NCI-H226 (cell line): ENCODE measurements at regions not wholly inside any gene's neighbourhood (a gene's known extent, or its start where the extent isn't known, plus 50 kb on each side); places are given as distances from the start of the nearest gene placed in this dataset.
"Not testable (repeated sequence)": the region's sequence is repeated elsewhere in the genome, so short reads cannot be mapped to it uniquely, and the experiment has no call there.

Source experiments
- DNase-seq: peaks from one replicate; pipeline ENCODE4 v3.0.0-alpha.2; 2015

- DNase-seq: peak; percentile 23
These were observed 514.7 kb upstream of the SGO1 start for GRCh38 chr3:20700714-20701113.

GRCh38 chr3:20698896-20699295 is 512.9 kb upstream of the SGO1 start:
- no peak for DNase-seq

GRCh38 chr3:20696388-20697150 is 510.6 kb upstream of the SGO1 start:
- DNase-seq: no peak

- DNase-seq: no peak
These were observed 506.7 kb upstream of the SGO1 start for GRCh38 chr3:20692675-20693074.

GRCh38 chr3:20683910-20684309 is 497.9 kb upstream of the SGO1 start:
- peak; percentile 73 for DNase-seq

- peak; percentile 93 for DNase-seq
These were observed 496.6 kb upstream of the SGO1 start for GRCh38 chr3:20682573-20682972.

GRCh38 chr3:20680990-20681628 is 495.1 kb upstream of the SGO1 start:
- no peak for DNase-seq

GRCh38 chr3:20673866-20674265 is 487.9 kb upstream of the SGO1 start:
- no peak for DNase-seq

- no peak for DNase-seq
These were observed 483.7 kb upstream of the SGO1 start for GRCh38 chr3:20669675-20670074.

GRCh38 chr3:20669184-20669583 is 483.2 kb upstream of the SGO1 start:
- peak; percentile 39 for DNase-seq

GRCh38 chr3:20668411-20668810 is 482.4 kb upstream of the SGO1 start:
- peak; percentile 30 for DNase-seq

- peak; percentile 73 for DNase-seq
These were observed 480.1 kb upstream of the SGO1 start for GRCh38 chr3:20666091-20666490.

- peak; percentile 50 for DNase-seq
These were observed 472.5 kb upstream of the SGO1 start for GRCh38 chr3:20658491-20658890.

GRCh38 chr3:20657560-20657959 is 471.6 kb upstream of the SGO1 start:
- DNase-seq: no peak

GRCh38 chr3:20652231-20652986 is 466.4 kb upstream of the SGO1 start:
- DNase-seq: no peak

- DNase-seq: no peak
These were observed 462.9 kb upstream of the SGO1 start for GRCh38 chr3:20648921-20649381.

- DNase-seq: peak; percentile 68
These were observed 462.3 kb upstream of the SGO1 start for GRCh38 chr3:20648294-20648693.

GRCh38 chr3:20646425-20646824 is 460.4 kb upstream of the SGO1 start:
- no peak for DNase-seq

GRCh38 chr3:20645340-20645739 is 459.3 kb upstream of the SGO1 start:
- no peak for DNase-seq

- DNase-seq: peak; percentile 9
These were observed 451.7 kb upstream of the SGO1 start for GRCh38 chr3:20637729-20638128.

- no peak for DNase-seq
These were observed 436.3 kb upstream of the SGO1 start for GRCh38 chr3:20622304-20622703.

- not testable (repeated sequence) for DNase-seq
These were observed 432.6 kb upstream of the SGO1 start for GRCh38 chr3:20618621-20619020.

GRCh38 chr3:20618181-20618580 is 432.2 kb upstream of the SGO1 start:
- DNase-seq: not testable (repeated sequence)

GRCh38 chr3:20615982-20616381 is 430.0 kb upstream of the SGO1 start:
- not testable (repeated sequence) for DNase-seq
